Tongue (tissue), 1 donor: ENCODE measurements at regions not wholly inside any gene's neighbourhood (a gene's known extent, or its start where the extent isn't known, plus 50 kb on each side); places are given as distances from the start of the nearest gene placed in this dataset.

Source experiments
- DNase-seq: peaks from one replicate; pipeline ENCODE4 v3.0.0-alpha.2; 2015

DNA sequence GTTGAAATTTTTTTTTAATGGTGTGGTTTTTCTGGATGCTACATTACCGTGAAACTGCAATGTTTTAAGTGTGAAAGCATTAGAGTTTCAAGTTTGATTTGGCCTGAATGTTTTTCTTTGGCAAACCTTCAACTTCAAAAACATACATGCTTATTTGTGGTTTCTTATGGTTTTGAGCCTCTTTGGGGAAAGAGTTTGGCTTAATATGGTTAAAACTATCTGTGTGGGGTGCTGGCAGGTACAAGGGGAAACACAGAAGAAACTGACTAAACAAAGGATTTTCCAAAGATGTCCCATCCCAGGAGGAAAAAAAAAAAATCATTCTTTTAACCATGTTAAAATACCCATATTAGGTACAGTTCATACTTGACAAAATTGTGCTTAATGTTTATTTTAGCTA, 121.1 kb downstream of the HGF start:
- peak; percentile 24 for DNase-seq

DNA sequence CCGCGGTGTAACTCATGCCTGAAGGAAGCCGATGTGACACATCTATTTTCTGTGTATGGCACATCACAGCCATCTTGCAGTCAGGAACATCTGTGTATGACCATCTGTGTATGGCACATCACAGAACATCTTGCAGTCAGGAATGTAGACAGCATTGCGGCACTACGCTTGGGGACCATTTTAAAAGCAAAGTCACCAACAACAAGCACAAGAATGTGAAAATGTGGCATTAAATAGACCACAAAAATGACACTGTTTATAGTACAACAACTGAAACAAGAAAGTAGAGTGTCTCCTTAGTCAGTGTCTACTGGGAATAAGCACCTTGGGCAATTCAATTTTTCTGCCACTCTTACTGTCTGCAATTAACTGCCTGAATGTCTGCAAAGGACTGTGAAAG, 124.4 kb downstream of the HGF start:
- DNase-seq: no peak

DNA sequence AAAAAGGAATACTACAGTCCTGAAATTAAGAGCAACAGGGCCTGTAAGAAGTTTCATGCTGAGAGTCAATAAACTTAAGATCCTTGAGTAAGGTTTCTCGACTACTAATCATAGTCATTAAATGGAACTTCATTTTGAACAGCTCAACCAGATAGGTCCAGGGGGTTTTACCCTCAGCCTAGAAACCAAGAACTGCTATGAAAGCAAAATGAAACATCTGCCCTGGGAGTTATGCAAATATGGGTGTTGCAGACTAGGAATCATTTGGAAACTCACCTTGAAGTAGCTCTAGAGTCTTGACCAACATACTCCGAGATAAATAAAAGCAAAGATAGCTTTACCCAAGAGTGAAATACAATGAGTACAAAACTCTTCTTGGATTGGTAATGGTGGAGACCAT, 128.0 kb downstream of the HGF start:
- DNase-seq: no peak

DNA sequence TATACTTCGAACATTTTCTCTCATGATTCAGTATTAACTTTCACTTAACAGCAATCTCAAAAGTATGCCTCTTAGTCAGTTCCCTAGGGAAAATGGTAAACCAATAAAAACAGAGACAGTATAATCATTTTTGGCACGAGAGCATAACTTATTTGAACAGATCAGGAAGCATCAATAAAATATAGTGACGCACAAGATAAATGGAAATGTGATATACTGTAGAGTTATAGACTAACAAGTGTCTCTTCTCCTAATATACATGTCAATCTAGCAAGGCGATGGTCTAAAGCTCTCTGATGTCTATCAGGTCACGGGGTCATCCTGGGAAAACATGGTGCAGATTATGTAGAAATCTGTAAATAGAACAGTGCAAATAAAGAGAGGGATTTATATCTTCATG, 131.6 kb downstream of the HGF start:
- DNase-seq: peak; percentile 5

DNA sequence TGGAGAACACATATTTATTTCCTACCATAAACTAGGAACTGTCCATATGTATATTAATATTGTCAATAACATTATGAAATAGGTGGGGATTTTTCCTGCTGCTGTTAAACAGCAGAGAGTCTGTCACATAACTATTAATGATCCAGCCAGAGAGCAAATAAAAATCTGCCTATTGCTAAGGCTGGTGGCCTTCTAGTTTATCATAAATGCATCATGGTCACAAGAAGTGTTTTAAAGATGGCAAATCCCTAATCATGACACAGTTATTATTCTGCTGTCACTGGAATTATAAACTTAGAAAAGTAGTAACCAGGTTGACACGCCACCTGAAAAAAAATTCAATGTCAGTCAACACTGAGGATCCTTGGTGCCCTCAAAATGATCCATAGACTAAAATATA, 132.3 kb downstream of the HGF start:
- DNase-seq: no peak

DNA sequence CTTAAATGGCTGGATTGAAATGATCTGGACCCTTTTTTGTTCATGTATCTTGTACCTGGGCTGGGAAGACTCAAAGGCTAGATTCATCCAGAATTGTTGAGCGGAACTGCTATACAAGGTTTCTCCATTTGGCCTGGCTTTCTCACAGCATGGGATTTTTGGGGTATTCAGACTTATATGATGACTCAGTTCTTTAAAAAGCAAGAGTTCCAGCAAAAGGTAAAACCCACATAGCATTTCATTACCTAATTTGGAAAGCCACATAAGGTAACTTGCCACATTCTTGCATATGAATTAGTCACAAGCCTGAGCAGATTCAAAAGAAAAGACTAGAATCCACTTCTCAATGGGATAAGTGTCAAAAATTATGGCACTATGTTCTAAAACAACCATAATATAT, 137.4 kb downstream of the HGF start:
- no peak for DNase-seq

DNA sequence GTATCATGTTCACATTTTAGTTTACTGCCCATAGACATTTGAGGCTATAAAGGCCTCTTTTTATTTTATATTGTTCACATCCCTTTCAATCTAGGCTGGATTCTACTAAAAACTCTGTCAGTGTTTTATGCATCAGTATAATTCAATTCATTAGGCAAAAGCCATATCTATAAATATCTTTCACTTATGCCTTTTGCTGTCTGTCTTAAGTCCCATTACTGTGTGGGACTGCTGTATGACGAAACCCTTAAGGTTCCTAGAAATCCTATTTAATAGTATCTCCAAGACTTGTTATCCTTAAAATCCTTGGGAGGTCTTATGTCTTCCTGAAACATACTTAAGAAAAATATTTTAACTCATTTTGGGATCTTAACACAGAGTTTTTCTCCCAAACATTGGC, 139.2 kb downstream of the HGF start:
- DNase-seq: no peak

DNA sequence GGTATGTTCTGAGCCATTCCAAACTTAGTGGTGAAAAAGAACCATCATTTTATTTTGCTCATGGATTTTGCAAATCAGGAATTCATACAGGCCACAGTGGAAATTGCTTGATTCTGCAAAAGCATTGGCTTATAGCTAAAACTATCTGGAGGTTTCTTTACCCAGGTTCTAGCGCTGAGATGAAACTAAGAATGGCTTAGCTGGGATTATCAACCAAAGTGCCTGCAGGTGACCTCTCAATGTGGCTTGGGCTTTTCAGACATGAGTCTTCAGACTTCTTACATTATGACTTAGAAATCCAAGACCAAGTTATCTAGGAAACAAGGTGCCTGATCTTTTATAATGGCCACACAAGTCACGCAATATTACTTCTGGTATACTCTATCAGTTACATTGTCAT, 140.1 kb downstream of the HGF start:
- no peak for DNase-seq

DNA sequence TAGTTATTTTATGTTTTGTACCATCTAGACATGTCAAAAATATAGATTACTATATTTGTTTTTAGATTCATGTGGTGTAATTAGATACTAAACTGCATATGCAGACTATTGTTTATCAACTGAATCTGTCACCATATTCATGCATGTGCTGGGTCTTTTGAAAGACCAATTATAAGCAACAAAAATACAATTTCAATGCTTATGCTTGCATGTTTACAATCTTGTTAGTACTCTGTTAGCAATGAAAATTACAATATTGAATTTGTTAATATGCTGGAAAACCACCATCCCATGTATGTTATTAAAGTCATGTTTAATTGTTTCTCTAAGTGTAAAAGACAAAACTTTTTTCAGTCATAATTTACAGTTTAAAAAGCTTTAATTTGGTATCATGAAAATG, 140.9 kb downstream of the HGF start:
- no peak for DNase-seq

DNA sequence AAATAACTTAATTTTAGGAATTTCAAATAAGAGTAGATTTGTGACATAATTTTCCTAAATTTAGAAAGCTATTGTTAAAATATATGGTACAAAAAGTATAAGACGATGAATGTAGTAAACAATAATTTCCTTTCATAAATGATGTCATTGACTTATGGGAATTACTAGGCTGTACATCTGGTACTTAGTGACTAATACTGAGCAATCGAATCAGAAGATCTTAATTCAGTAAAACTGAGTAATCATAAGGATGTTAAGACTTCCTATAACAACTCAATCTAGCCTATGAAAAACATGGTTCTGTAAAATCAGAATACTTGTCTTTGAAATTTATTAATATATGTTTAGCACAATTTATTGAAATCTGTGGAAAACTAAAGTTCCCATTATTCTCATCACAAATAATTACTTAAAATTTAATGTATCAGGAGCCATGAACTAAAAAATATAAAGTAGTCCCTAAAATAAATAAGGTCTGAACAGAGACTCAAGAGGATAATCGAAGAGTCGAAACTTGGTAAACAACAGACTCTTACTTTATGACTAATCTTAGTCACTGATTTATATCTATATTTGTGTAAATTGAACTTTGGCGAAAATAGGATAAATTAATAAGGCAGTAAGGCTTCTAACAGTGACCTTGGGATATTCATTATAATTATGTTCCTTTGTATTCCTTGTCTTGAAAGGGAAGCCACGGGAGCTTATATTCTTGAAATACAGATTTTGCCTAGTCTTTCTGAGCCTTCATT, 142.1 kb downstream of the HGF start:
- no peak for DNase-seq

DNA sequence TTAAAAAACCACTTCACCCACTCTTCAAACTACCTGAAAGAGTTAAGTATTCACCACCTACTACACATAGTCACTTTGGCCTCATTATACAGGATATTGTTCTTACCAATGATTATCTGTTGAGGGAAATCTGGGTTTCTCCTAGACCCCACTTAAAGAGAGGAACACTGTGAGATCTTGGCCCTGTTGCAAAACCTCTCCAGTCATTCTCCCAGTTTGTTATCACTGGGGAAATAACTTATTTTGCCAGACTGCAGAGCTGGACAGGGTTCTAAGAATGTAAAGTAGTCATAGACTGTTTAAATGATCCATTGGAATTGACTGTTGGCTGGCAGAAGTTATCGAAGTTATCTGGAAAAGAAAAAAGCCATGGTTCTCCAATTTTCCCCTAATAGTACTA, 143.8 kb downstream of the HGF start:
- DNase-seq: no peak

DNA sequence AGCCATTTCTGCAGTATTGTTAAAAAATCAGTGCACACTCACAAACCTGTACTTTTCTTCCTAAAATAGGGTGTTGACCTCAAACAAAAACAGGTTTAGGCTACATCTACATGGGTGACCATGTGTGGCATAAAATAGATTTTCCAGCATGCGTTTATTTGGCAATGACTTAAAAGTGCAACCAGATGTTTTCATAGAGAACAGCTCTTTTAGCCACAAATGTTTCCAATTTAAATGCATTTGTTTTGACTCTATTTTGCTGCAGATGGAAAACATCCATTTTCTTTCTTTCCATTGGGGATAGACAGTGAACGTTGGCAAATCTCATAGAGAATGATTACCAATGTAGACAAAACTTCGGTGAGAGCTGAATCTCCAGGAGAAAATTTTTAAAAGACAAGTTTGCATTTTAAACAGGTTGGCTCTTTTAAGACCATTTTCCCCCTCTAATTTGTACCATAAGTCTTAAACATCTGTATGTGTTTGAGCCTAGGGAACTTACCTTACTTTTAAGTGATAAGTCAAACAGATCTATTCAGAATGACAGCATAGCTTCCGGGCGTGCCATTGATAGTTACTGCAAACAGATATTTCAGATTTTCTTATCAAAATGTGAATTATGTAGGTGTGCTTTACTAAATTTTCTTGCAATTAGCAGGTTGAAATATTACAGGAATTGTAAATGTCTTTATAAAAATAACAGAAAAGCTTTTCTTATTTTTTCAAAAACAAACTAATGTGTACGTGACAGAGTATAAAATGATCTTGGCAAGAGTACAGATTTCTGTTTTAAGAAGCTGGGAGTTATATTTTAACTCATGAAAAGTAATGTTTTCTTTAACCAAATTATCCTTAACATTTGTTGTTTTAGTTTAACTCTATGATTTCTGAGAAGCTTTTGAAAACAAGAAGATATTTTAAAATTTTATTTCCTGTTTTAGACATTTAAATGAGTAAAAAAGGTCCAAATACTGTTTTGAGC, 144.9 kb downstream of the HGF start:
- DNase-seq: peak; percentile 61

DNA sequence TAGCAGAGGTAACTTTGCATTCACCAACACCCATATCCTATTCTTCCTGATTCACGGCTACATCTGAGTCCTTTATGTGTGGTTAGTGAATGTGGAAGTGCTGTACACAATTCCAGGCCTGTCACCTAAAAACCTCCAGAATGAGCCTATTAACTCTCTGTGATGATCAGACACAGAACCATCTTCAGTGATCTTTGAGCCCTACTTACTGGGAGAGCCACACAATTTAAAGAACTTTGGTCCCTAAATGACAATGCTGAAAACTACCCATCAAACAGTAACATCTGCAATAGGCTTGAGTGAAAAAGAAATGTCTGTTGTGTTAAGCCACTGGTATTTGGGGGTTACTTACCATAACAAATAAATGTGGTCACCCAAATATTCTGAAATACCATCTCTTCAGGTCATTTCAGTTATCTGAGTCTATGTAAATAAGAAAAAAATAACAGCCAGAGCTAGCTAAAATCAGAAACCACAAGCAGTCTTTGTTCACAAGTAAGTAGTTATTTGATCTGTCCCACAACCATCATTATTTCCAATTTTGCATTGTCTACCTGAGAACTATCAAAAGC, 145.7 kb downstream of the HGF start:
- DNase-seq: no peak

DNA sequence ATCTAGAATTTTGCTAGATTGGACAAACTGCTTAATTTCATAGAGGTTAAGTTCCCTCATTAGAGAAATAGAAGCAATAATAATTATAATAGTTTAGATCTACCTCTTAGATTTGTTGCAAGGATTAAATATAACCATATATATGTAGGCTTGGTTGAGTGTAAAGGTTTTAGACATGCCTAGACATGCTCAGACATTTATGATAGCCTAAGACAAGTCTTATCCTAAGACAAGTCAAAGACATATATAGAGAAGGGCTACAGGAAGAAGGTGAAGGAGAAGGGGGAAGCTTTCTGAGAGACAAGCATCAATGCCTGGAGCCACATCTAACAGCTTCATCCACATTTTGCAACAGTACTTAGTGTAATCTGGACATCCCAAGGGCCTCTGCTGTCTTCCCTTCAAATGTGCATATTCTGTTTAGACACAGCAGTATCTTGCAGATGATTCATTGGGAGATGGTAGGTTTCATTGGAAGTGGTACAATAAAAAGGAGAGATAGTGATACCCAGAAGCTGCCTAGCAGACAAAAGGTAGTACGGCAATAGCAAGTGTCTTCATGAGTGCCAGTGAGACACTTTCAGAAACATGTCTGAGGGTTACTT, 146.5 kb downstream of the HGF start:
- no peak for DNase-seq

DNA sequence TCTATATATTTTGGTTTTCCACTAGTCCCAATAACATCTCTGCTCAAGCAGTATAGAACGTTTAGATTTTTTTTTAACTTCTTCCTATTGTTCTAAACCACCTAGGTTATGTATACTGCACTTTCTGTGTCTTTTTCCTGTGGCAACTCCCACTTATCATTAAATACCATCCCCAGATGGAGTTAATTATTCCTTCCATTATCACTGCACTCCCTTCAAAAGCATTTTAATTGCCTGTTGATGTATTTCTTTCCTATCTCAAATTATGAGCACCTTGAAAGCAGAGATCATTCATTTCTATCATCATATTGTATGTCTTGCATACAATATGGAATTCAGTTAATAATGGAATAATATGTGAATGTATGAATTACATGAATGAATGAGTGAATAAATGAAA, 148.0 kb downstream of the HGF start:
- DNase-seq: no peak

DNA sequence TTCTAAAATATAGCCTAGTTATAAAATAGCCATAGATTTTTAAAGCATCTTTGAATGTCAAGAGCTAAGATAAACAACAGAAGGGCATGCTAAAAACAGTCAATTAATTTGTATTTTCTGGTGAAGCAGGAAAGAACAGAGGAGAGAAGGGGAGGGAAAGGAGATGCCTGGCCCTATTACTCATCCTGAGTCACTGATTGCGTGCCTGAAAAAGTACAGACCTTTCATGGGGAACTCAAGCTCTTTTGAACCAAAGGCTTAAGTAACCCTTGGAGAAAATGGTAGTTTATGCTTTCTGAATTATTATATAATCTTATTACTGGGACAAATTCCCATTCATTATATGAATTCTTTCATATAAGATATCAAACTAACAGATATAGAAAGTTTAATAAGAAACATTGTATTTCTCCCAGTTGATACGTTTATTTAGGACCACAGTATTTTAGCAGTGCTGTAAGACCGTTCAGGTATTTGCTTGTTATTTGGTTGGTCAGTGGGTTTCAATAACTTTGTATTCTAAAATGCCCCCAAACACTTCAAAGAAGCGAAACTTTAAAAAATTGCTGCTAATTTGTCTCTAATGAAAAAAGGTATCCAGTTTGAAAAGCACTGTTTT, 151.3 kb downstream of the HGF start:
- no peak for DNase-seq

DNA sequence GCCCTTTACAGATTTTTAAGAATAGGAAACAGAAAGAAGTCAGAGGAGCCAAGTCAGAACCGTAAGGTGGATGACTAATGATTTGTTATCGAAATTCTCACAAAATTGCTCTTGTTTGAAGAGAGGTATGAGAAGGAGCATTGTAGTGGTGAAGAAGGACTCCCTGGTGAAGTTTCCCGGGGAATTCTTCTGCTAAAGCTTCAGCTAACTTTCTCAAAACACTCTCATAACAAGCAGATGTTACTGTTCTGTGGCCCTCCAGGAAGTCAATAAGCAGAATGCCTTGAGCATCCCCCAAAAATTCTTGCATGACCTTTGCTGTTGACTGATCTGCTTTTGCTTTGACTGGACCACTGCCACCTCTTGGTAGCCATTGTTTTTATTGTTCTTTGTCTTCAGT, 152.9 kb downstream of the HGF start:
- no peak for DNase-seq

DNA sequence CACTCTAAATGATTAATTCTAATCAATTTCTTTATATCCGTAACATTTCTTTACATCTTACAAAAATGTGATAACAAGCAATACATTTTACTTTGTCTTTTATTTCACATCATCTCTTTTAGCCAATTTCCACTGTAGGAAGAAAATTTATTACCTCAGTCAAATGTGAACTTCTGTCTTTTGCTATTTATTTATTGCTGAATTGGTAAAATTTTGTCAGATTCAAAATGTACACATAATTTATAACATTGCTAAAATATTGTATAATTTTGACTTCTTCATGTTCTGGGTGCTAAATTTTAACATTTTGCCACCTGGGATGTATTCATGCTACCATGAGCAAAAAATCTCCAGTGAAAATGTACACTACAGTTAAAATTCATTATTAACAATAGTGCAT, 158.0 kb downstream of the HGF start:
- DNase-seq: no peak

DNA sequence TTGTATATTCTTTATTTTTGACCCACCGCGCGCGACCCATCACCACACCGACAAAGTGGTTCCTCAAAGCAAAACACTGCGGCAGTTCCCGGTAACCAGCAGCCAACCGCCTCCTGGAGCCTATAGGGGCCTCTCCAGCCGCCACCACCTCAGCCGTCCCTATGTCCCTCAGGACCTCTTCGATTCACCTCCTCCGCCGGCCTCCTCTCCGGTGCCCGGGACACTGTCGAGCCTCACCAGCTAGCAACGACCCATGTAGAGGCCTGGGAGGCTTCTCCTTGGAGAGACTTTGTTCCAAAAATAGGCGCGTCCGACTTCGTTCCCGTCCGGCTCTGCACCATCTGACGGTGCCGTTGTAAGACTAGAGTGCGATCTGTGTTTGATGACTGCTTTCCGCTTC, 158.8 kb downstream of the HGF start:
- no peak for DNase-seq

DNA sequence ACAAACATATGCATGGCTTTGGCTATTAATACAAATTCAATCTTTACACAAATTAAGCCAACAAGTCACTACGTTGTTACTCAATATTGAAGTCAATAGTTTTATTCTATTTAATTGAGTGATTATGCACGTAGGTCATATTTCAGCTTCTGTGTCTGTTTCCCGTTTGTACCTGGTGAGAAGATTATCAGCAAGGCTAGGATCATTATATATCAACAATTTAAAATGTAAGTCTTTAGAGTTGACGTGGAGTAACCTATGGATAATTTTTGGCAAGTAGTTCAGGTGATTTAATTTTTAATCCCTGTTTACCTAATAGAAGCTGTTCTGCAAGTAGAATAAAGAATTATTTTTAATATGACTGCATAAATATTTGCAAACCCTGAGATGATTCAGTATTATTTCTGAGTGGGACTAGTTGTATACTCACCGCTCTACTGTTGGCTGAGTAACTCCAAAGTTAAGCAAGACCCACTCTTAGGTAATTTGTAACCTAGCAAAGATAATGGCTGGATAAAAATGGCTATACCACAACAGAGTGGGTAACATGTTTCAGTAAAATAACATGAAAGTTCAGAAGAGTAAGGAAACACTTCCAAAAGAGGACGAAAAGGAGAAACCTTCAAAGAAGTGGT, 161.0 kb downstream of the HGF start:
- DNase-seq: no peak

DNA sequence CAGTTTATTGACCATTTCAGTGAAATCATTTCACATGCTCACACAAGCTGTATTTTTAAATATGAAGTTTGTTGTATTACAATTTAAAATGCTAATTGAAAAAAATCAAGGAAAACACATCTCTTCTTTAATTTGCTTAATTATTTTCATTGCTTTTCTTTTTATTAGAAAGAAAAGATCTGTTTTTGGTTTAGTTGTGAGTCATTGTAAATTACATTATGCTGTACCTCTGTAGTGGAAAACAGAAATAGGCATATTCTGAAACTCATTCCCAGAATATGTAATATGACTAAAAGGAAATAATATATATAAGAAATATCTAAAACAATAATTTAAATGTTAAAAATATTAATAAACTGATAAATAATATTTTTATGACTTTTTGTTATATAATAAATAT, 161.9 kb downstream of the HGF start:
- no peak for DNase-seq
